ENCODE measurements at regions not wholly inside any gene's neighbourhood (a gene's known extent, or its start where the extent isn't known, plus 50 kb on each side); places are given as distances from the start of the nearest gene placed in this dataset.

DNA sequence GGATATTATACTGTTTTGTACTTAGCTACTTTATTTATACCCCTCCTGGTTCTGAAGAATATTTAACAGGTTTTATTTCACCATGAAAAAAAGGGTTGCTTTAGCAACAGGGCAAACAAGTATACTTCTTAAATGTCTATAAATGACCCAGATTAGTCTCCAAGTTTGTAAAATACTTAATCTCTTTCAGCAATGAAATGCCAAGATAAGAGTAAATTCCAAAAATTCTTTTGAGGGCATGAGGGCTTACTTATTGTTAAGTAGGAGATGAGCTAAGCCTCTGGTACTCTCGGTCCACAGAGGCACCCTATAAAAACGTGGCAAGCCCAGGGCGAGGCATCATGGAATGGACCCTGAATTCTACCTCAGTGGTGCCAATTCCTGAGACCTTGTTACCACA lies 264.8 kb upstream of the NSMCE3 start:
- DNase-seq (ENCODE audit: low read depth) = no peak
- TF ChIP-seq, protein P1, sequence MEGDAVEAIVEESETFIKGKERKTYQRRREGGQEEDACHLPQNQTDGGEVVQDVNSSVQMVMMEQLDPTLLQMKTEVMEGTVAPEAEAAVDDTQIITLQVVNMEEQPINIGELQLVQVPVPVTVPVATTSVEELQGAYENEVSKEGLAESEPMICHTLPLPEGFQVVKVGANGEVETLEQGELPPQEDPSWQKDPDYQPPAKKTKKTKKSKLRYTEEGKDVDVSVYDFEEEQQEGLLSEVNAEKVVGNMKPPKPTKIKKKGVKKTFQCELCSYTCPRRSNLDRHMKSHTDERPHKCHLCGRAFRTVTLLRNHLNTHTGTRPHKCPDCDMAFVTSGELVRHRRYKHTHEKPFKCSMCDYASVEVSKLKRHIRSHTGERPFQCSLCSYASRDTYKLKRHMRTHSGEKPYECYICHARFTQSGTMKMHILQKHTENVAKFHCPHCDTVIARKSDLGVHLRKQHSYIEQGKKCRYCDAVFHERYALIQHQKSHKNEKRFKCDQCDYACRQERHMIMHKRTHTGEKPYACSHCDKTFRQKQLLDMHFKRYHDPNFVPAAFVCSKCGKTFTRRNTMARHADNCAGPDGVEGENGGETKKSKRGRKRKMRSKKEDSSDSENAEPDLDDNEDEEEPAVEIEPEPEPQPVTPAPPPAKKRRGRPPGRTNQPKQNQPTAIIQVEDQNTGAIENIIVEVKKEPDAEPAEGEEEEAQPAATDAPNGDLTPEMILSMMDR (IDR thresholded peaks at IDR 0.05; ENCODE audit: low read depth, low read length, missing control alignments) = no peak
- H3K4me3 ChIP-seq (ENCODE audit: low read depth, low read length) = no peak overlapping the region

DNA sequence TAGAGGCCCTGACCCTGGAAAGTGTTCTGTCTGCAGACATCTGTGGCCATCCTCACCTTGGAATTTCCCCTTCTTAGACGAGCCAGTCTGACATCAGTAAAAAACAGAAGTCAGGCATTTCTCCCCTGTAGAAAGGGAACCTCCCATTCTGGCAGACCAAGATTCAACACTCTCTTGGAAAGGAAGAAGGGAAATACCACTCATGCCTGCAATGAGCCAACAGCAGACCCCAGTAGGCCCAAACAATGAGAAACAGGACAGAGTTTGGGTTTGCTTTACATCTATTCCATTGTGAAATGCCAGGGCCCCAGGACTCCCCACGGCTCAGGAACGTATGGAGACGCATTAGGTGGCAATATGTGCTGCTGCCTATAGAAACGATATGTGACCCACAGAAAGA lies 264.0 kb upstream of the NSMCE3 start:
- no peak overlapping the region for H3K4me3 ChIP-seq (ENCODE audit: low read depth, low read length)
- TF ChIP-seq, protein P1 (IDR thresholded peaks at IDR 0.05; ENCODE audit: low read depth, low read length, missing control alignments) = no peak
- no peak for DNase-seq (ENCODE audit: low read depth)

DNA sequence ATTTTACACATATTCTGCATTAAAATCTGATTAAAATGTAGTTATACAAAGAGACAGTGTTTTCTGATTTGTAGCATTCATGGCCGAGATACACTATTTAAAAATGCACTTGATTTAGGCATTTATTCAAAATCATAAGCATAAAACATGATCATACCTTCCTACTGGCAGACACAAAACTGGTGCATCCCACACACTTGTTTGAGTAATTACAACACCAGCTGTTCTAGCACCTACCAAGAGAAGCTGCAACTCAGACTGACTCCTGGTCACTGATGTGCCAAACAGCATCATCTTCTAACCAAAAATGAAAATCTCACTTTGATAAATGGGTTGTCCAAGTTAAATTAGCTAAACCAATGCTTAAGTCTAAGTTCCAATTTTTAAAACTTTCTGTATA lies 262.7 kb upstream of the NSMCE3 start:
- TF ChIP-seq, protein P1 (IDR thresholded peaks at IDR 0.05; ENCODE audit: low read depth, low read length, missing control alignments) = no peak

DNA sequence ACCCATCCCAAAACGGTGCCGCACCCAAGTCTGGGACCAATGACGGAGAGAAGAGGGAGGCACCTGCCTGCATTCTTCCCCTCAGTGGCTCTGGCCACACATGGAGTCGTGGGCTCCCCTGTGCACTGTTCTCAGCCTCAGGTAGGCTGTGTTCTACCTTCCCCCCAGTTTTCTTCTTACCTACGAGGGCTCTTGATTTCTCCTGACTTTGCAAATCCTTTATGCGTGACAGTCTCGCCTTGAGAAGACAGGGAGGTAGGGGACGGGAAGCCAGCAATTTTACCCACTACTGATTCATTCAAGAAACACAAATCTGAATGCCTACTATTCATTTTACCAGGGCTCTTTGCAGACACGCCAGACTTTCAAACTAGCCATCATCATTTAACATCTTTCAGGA lies 261.3 kb upstream of the NSMCE3 start:
- H3K4me3 ChIP-seq (ENCODE audit: low read depth, low read length) = no peak overlapping the region
- DNase-seq (ENCODE audit: low read depth) = no peak
- TF ChIP-seq, protein P1 (IDR thresholded peaks at IDR 0.05; ENCODE audit: low read depth, low read length, missing control alignments) = no peak

More for the DNA sequence above, 262.7 kb upstream of the NSMCE3 start:
- H3K4me3 ChIP-seq (ENCODE audit: low read depth, low read length) = no peak overlapping the region
- no peak for DNase-seq (ENCODE audit: low read depth)

DNA sequence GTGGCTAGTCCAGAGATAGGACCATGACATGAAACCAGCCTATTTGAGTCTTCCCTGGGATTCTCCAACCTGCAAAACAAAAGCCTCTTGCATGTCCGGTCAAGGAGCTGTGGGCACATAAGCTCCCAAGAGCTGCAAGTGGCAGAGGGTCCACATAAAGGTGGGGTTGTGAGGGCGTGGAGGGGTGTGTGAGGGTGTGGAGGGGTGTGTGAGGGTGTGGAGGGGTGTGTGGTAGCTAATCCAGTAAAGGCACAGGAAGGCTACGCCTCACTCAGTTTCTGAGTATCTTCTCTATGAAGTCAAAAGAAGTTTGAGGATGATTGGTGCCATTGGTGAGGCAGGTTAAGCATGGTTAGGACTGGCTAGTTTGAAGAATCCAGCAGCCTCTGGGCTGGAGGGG lies 259.4 kb upstream of the NSMCE3 start:
- TF ChIP-seq, protein P1 (IDR thresholded peaks at IDR 0.05; ENCODE audit: low read depth, low read length, missing control alignments) = no peak
- H3K4me3 ChIP-seq (ENCODE audit: low read depth, low read length) = no peak overlapping the region
- no peak for DNase-seq (ENCODE audit: low read depth)

DNA sequence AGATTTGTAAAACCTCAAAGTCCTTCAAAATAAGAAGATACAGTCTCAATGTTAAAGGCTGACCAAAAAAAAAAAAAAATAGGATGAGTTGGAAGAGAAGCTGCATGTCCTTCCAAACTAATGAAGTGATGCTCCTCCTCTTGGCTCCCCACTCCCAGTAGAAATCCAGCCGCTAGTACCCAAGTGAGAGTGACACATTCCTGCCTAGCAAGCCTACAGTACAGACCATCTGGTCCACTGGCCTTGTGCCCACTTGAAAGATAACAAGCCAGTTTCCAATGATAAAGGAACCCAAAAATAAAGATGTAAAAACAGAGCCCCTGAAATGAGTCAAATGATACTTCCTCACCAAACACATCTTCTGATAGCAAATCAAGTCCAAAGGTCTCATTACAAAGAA lies 258.7 kb upstream of the NSMCE3 start:
- no peak for DNase-seq (ENCODE audit: low read depth)
- TF ChIP-seq, protein P1 (IDR thresholded peaks at IDR 0.05; ENCODE audit: low read depth, low read length, missing control alignments) = no peak
- H3K4me3 ChIP-seq (ENCODE audit: low read depth, low read length) = no peak overlapping the region

DNA sequence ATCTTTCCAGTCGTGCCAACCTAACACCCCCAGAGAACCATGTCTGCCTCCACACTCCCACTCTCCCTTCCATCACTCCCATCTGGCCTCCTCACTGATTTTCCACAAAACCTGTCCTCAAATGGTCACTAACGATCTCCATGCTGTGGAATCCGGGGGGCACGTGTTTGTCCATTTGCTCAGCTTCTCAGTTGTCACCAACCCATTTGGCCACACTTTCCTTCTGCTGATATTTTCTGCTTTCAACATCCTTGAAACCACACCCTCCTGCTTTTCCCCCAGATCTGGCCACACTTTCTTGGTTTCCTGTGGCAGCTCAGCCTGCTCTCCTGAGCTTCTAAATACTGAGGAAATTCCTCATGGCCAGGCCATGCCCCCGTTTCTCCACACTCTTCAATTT lies 257.2 kb upstream of the NSMCE3 start:
- no peak for DNase-seq (ENCODE audit: low read depth)
- TF ChIP-seq, protein P1 (IDR thresholded peaks at IDR 0.05; ENCODE audit: low read depth, low read length, missing control alignments) = no peak
- H3K4me3 ChIP-seq (ENCODE audit: low read depth, low read length) = no peak overlapping the region
